Dendritic cell treated with granulocyte-macrophage colony-stimulating factor and Interleukin-4, amounts not matched to agents 40 ng/mL and 50 ng/mL, for 4 days (primary cell): ENCODE measurements at regions not wholly inside any gene's neighbourhood (a gene's known extent, or its start where the extent isn't known, plus 50 kb on each side); places are given as distances from the start of the nearest gene placed in this dataset.
"Not testable (repeated sequence)": the region's sequence is repeated elsewhere in the genome, so short reads cannot be mapped to it uniquely, and the experiment has no call there.

Experiments used
- H3K27ac Mint-ChIP-seq: one replicate; pipeline ENCODE4 v1.8.0; 2022; ENCODE audit warnings: mild to moderate bottlenecking, mixed read lengths
- H3K27me3 Mint-ChIP-seq: one replicate; pipeline ENCODE4 v1.8.0; 2022; ENCODE audit warnings: mild to moderate bottlenecking, mixed read lengths
- H3K36me3 Mint-ChIP-seq: one replicate; pipeline ENCODE4 v1.8.0; 2022; ENCODE audit warnings: low read depth, mixed read lengths
- H3K4me1 Mint-ChIP-seq: one replicate; pipeline ENCODE4 v1.8.0; 2022; ENCODE audit warnings: low read depth, mixed read lengths
- H3K4me3 Mint-ChIP-seq: one replicate; pipeline ENCODE4 v1.8.0; 2022; ENCODE audit warnings: mild to moderate bottlenecking, moderate library complexity, mixed read lengths
- H3K9me3 Mint-ChIP-seq: one replicate; pipeline ENCODE4 v1.8.0; 2022; ENCODE audit warnings: mixed read lengths
- intact Hi-C: fragments of 100-400 bp; cut with micrococcal nuclease; formaldehyde crosslinking; loops from one replicate; pipeline ENCODE4 v1.15.0; 2022

DNA sequence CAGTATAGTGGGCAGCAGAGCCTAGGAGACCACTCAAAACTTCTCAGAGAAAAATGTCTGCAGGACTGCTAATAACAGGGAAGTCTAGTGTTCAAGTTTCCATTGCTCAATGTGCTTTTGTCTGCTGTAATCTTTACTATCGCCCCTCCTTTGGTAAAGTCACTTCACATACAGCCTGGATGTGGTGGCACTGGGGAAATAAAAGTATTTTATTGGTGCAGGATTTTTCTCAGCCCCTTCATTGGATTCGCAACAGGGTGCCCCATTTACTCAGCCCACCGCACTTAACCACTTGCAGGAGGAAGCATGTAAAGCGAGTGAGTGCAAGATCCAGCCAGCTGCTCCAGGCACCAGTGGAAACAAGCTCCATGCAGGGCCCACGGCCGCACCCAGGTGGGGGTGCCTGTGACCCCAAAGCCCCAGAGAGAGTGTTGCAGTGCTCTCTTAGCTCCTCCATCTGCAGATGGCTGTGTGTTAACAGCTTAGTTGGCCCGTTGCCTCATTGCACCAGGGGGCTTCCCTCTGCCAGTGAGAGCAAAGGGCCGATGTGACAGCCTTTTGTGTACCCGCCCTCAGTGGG, 163.5 kb upstream of the TMEM72 start:
- Mint-ChIP-seq H3K9me3 (no peaks in the 10 kb centered on the region), H3K4me1 (no peaks in the 10 kb centered on the region), H3K4me3 (no peak overlapping the region), H3K27ac (no peak overlapping the region), H3K36me3 (no peaks in the 10 kb centered on the region), H3K27me3 (peaks cover 3% of the 10 kb centered on the region)
- intact Hi-C loops: no loop called here

- no peak overlapping the region for H3K4me3 Mint-ChIP-seq
These were observed 162.0 kb upstream of the TMEM72 start for GRCh38 chr10:44749151-44749550.

DNA sequence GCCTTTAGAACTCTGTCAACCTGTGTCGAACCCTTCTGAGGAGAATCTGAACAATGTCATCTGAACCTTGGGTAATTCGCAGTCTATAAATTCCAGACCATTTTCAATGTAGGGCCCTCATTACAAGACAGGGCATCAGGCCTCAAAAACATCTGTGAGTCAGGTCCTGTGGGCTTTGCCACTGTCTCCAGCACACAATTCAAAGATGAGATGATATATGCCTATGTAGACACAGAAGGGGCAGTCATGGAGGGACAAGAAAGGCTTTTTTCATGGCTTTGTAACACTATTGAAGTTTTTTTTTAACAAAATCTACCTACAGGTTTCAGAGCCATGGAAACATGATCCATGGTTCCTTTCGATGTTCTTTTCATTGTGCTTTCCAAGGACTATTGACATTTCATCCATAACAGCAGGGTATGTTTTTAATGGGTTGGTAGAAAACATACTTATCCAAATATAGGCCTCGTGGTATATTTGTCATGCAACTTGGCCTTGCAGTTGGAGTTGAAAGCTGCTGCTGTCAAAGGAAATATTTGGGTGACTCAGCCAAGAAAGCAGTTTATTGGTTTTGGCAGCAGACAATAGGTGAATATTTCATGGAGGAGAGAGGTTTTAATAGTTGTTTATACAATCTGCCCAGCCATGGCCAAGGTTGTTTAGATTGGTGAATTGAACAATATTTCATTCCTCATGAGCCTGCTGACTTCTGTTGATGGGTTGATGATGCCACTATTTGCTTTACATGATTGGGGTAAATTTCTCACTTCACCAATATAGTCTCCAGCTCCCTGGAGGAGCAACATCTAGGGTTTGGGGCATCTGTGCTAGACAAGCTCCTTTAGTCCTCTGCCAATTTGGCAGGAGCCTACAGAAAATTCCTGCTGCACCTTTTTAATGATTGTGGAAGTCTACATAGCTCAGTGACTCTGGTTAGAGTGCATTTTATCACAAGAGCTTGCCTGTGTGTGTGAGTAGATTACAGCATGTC, 158.4 kb upstream of the TMEM72 start:
- Mint-ChIP-seq H3K27me3 (peaks cover 3% of the 10 kb centered on the region), H3K4me1 (no peaks in the 10 kb centered on the region), H3K27ac (no peak overlapping the region), H3K36me3 (no peaks in the 10 kb centered on the region), H3K9me3 (no peaks in the 10 kb centered on the region), H3K4me3 (no peak overlapping the region)
- intact Hi-C loops: no loop called here

More at GRCh38 chr10:44749151-44749550, 162.0 kb upstream of the TMEM72 start:
- H3K27me3 Mint-ChIP-seq: peaks cover 3% of the 10 kb centered on the region
- no peaks in the 10 kb centered on the region for H3K36me3 Mint-ChIP-seq
- H3K9me3 Mint-ChIP-seq: no peaks in the 10 kb centered on the region
- H3K27ac Mint-ChIP-seq: no peak overlapping the region
- H3K4me1 Mint-ChIP-seq: no peaks in the 10 kb centered on the region
- intact Hi-C loops: no loop called here

DNA sequence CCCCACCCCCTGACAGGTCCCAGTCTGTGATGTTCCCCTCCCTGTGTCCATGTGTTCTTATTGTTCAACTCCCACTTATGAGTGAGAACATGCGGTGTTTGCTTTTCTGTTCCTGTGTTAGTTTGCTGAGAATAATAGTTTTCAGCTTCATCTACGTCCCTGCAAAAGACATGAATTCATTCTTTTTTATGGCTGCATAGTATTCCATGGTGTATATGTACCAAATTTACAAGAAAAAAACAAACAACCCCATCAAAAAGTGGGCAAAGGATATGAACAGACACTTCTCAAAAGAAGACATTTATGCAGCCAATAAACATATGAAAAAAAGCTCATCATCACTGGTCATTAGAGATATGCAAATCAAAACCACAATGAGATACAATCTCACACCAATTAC, 156.8 kb upstream of the TMEM72 start:
- intact Hi-C loops, H3K27ac Mint-ChIP-seq, H3K9me3 Mint-ChIP-seq, H3K27me3 Mint-ChIP-seq, H3K36me3 Mint-ChIP-seq, H3K4me3 Mint-ChIP-seq, H3K4me1 Mint-ChIP-seq: not testable (repeated sequence)

GRCh38 chr10:44755481-44755880, 155.7 kb upstream of the TMEM72 start:
- no peaks in the 10 kb centered on the region for H3K36me3 Mint-ChIP-seq
- no peaks in the 10 kb centered on the region for H3K9me3 Mint-ChIP-seq
- H3K27me3 Mint-ChIP-seq: peaks cover 2% of the 10 kb centered on the region
- peaks cover 7% of the 10 kb centered on the region for H3K4me1 Mint-ChIP-seq
- H3K27ac Mint-ChIP-seq: no peak overlapping the region
- intact Hi-C loops: no loop called here
- no peak overlapping the region for H3K4me3 Mint-ChIP-seq

DNA sequence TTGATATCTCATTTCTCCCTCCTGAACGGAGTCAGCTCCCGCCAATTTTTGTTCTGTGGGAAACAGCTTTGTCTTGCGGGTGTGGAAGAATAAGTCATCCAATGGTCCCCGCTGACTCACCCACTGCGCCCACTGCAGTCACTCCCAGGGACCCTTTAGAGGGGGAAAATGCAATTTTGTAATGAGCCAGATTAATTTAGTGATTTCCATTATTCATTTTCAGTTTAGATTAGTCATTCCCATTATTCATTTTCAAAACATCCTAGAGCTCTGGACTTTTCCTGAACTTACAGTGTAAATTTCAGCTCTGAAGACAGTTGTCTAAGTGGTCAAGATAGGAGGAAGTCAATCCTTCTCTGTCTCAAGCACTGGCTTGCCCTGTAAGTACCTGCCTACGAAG, 154.9 kb upstream of the TMEM72 start:
- H3K27ac Mint-ChIP-seq: no peak overlapping the region
- peaks cover 7% of the 10 kb centered on the region for H3K4me1 Mint-ChIP-seq
- H3K4me3 Mint-ChIP-seq: no peak overlapping the region
- H3K36me3 Mint-ChIP-seq: no peaks in the 10 kb centered on the region
- peaks cover 2% of the 10 kb centered on the region for H3K27me3 Mint-ChIP-seq
- intact Hi-C loops: no loop called here
- no peaks in the 10 kb centered on the region for H3K9me3 Mint-ChIP-seq

DNA sequence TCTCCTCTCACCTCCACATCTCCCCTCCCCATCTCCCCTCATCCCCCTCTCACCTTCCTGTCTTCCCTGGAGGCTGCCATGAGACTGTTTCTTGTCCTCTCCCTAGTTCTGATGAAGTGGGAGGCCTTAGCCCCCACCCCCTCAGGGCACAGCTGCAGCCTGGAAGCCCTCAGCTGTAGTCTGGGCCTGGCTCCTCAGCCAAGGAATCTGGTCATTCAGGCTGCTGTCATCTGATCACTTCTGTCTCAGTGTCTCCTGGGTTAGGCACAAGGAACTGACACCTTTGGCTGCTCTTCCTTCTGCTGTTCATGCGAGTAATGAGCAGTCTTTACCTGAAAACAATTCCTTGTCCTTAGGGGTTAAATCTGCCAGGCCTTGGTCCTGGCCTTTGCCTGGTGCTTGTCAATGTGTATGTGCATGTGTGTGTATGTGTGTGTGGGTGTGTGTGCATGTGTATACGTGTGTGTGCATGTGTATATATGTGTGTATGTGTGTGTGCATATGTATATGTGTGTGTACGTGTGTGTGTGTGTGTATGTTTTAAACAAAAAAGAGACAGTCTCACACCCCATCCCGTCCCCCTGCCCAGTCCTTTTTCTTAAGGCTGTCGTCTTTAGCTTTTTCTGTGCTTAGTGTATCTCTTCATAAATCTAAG, 153.5 kb upstream of the TMEM72 start:
- Mint-ChIP-seq H3K4me1 (peaks cover 7% of the 10 kb centered on the region), H3K9me3 (no peaks in the 10 kb centered on the region), H3K27ac (no peak overlapping the region), H3K27me3 (peaks cover 2% of the 10 kb centered on the region), H3K4me3 (no peak overlapping the region), H3K36me3 (no peaks in the 10 kb centered on the region)
- intact Hi-C loops: no loop called here

GRCh38 chr10:44759122-44759521, 152.0 kb upstream of the TMEM72 start:
- H3K4me3 Mint-ChIP-seq: no peak overlapping the region
- H3K27me3 Mint-ChIP-seq: peaks cover 2% of the 10 kb centered on the region
- H3K27ac Mint-ChIP-seq: no peak overlapping the region
- H3K4me1 Mint-ChIP-seq: peaks cover 7% of the 10 kb centered on the region
- no peaks in the 10 kb centered on the region for H3K9me3 Mint-ChIP-seq
- H3K36me3 Mint-ChIP-seq: no peaks in the 10 kb centered on the region
- intact Hi-C loops: no loop called here

DNA sequence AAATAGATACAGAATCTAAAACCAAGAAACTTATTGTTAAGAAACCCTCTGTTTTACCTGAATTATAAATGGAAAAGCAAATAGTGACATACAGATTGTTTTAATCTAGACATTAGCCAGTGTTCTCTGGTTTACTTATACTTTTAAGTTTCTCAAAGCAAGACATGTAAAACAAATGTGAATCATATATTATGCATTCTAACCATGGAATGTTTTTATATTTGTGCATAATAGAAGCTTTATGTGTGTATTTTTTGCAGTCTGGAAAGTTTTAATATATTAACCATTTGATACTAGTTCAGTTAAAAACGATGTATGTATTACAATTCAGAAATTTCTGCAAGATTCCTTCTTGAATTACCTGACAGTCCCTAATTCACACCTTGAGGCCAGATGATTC, 150.6 kb upstream of the TMEM72 start:
- peaks cover 7% of the 10 kb centered on the region for H3K4me1 Mint-ChIP-seq
- H3K27ac Mint-ChIP-seq: no peak overlapping the region
- H3K9me3 Mint-ChIP-seq: no peaks in the 10 kb centered on the region
- H3K4me3 Mint-ChIP-seq: no peak overlapping the region
- intact Hi-C loops: no loop called here
- peaks cover 4% of the 10 kb centered on the region for H3K27me3 Mint-ChIP-seq
- H3K36me3 Mint-ChIP-seq: no peaks in the 10 kb centered on the region

DNA sequence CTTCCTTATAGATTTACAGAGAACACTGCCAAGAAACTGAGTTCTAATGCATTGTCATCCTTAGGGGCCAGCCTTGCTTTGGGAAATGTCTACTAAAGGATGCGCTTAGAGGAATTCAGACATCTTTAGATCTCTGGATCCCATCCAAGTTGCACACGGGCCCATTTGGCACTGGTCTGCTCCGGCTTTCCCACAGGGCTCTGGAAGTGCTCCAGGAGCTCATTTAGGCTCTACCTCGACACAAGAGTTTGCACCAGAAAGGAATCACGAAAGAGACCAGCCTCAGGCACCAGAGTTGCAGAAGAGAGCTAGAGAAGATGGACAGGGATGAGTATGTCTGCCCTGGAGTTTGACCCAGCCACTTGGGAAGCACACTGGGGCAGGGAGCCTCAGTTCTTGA, 150.1 kb upstream of the TMEM72 start:
- no peak overlapping the region for H3K4me3 Mint-ChIP-seq

DNA sequence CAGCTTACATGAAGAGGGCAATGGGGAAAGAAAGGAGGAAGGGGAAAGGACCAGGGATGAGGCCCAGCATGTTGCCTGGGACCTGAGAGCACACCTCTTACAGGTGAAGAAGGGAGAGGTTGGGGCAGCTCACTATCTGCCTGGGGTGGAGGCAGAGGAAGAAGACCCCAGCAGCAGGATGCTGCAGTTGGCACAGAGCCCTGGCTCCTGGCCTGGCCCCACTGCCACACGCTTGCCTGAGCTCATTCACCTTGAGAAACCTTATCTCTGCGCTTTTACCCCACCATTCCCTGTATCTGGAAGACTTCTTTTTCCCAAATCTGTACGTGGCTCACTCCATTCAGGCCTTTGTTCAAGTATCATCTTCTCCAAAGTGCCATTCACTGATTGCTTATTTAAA, 147.8 kb upstream of the TMEM72 start:
- H3K27ac Mint-ChIP-seq: no peak overlapping the region
- H3K9me3 Mint-ChIP-seq: no peaks in the 10 kb centered on the region
- peaks cover 7% of the 10 kb centered on the region for H3K4me1 Mint-ChIP-seq
- H3K4me3 Mint-ChIP-seq: no peak overlapping the region
- intact Hi-C loops: no loop called here
- no peaks in the 10 kb centered on the region for H3K36me3 Mint-ChIP-seq
- peaks cover 5% of the 10 kb centered on the region for H3K27me3 Mint-ChIP-seq

More for the DNA sequence above, 150.1 kb upstream of the TMEM72 start:
- peaks cover 4% of the 10 kb centered on the region for H3K27me3 Mint-ChIP-seq
- no peak overlapping the region for H3K27ac Mint-ChIP-seq
- no peaks in the 10 kb centered on the region for H3K36me3 Mint-ChIP-seq
- intact Hi-C loops: no loop called here
- H3K9me3 Mint-ChIP-seq: no peaks in the 10 kb centered on the region
- H3K4me1 Mint-ChIP-seq: peaks cover 7% of the 10 kb centered on the region

- no peak overlapping the region for H3K4me3 Mint-ChIP-seq
- no peak overlapping the region for H3K27ac Mint-ChIP-seq
- H3K4me1 Mint-ChIP-seq: no peaks in the 10 kb centered on the region
- peaks cover 3% of the 10 kb centered on the region for H3K27me3 Mint-ChIP-seq
- no peaks in the 10 kb centered on the region for H3K9me3 Mint-ChIP-seq
- no peaks in the 10 kb centered on the region for H3K36me3 Mint-ChIP-seq
- intact Hi-C loops: no loop called here
These were observed 145.8 kb upstream of the TMEM72 start for GRCh38 chr10:44765299-44765698.

GRCh38 chr10:44766631-44767030, 144.5 kb upstream of the TMEM72 start:
- intact Hi-C loops: no loop called here
- H3K4me3 Mint-ChIP-seq: no peak overlapping the region
- no peak overlapping the region for H3K27ac Mint-ChIP-seq
- no peaks in the 10 kb centered on the region for H3K4me1 Mint-ChIP-seq
- H3K9me3 Mint-ChIP-seq: no peaks in the 10 kb centered on the region
- H3K36me3 Mint-ChIP-seq: no peaks in the 10 kb centered on the region
- H3K27me3 Mint-ChIP-seq: peaks cover 3% of the 10 kb centered on the region

DNA sequence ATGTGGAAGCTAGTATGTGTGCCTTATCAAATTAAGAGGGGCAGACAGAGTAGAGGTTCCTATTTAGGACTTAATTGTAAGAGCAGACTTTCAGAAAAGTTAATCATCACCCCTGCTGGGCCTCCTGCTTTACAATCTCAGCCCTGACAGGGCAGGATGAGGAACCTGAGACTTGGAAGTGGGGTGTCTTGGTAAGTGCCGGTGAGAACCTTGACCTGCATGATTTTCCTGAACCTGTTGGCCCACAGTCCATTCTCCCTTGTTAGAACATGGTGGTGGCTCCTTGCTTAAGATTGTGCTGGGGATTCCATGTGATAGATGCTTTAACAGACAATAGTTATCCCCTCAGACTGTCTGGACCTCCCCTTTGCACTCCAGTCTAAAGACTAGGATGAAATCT, 141.7 kb upstream of the TMEM72 start:
- intact Hi-C loops: no loop called here

More for the DNA sequence above, 141.7 kb upstream of the TMEM72 start:
- Mint-ChIP-seq H3K27ac (no peak overlapping the region), H3K4me1 (no peaks in the 10 kb centered on the region), H3K27me3 (peaks cover 3% of the 10 kb centered on the region), H3K36me3 (no peaks in the 10 kb centered on the region), H3K4me3 (no peak overlapping the region), H3K9me3 (no peaks in the 10 kb centered on the region)
